ENCODE measurements at regions not wholly inside any gene's neighbourhood (a gene's known extent, or its start where the extent isn't known, plus 50 kb on each side); places are given as distances from the start of the nearest gene placed in this dataset.
"Not testable (repeated sequence)": the region's sequence is repeated elsewhere in the genome, so short reads cannot be mapped to it uniquely, and the experiment has no call there.

- TF ChIP-seq CTCF, POLR2A (IDR thresholded peaks at IDR 0.05): not testable (repeated sequence)
Measured at GRCh38 chr10:29861231-29861630, 198.2 kb downstream of the JCAD start.

All from adrenal gland (tissue), 5 donors.